Tongue (tissue), 1 donor: ENCODE measurements at regions not wholly inside any gene's neighbourhood (a gene's known extent, or its start where the extent isn't known, plus 50 kb on each side); places are given as distances from the start of the nearest gene placed in this dataset.
A peak's percentile ranks its signal among the peaks of the same experiment; 100 is the strongest.
"Not testable (repeated sequence)": the region's sequence is repeated elsewhere in the genome, so short reads cannot be mapped to it uniquely, and the experiment has no call there.

ENCODE experiments used
- DNase-seq: peaks from one replicate; pipeline ENCODE4 v3.0.0-alpha.2; 2015

DNA sequence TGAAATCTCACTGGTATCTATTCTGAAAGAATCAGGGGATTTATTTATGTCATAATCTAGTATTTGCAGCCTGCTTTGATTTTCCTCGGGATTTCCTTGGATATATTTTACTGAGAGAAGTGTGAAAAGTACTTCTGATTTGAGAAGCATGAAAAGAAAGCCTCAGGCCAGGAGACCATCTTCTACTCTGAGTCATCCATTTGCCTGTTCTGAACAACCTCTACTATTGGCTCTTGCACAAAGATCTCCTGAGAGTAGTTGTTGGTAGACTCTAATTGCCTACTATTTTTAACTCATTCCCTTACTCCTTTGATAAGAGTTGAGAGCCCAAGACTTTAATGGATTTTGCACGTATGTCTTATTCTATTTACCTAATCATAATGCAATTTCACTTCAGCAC is 318.9 kb downstream of the BCHE start:
- no peak for DNase-seq

GRCh38 chr3:165513715-165514701 is 317.8 kb upstream of the SLITRK3 start:
- DNase-seq: no peak

- no peak for DNase-seq
Measured at GRCh38 chr3:165507576-165507975, 311.4 kb upstream of the SLITRK3 start.

DNA sequence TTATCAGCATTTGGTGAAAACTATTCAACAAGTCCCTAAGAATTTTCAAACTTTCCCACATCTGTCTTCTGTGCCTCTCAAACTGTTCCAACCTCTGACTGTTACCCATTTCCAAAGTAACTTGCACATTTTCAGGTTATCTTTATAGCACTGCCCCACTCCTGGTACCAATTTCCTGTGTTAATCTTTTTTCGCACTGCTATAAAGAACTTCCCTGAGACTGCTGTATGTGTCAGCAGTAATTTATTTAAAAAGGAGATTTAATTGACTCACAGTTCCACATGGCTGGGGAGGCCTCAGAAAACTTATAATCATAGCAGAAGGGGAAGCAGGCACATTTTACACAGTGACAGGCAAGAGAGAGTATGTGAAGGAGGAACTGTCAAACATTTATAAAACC is 310.9 kb upstream of the SLITRK3 start:
- DNase-seq: no peak

GRCh38 chr3:165505657-165506056 is 309.5 kb upstream of the SLITRK3 start:
- DNase-seq: no peak

GRCh38 chr3:165504554-165504953 is 308.4 kb upstream of the SLITRK3 start:
- no peak for DNase-seq

- no peak for DNase-seq
Measured at GRCh38 chr3:165503825-165504224, 307.6 kb upstream of the SLITRK3 start.

DNA sequence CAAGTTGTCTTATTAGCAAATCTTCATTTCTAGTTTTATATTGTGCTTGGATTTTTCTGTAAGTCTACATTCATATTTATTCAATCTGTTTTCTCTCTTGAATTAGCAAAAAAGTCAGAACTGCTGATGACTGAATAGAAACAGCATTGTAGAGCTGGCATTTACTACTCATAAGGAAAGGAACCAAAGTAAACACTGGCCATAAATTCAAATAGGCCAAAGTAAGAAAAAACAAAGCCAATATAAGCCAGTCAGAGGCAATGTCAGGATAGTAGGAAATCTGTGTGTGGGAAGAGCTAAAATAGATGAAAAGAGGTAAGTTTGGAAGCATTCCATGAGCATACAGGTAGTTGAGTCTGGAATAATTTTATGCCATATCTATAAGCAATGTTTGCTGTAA is 307.2 kb upstream of the SLITRK3 start:
- DNase-seq: no peak

GRCh38 chr3:165502707-165503106 is 306.5 kb upstream of the SLITRK3 start:
- DNase-seq: no peak

- not testable (repeated sequence) for DNase-seq
Measured at GRCh38 chr3:165498742-165499141, 302.6 kb upstream of the SLITRK3 start.

DNA sequence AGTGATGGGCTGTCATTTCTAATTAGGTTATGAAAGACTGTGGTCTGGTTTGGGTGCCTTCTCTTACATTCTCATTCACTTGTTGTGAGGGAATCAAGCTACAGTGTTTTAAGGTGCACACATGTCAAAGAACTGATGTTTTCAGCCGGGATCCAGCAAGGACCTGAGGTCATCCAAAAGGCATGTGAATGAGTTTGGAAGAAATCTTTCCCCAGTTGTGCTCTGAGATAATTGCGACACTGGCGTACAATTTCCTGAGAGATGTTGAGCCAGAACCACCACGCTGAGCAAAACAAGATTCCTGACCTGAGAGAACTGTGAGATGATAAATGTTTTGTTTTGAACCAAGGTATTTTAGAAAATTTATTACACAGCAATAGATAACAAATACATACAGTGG is 295.3 kb upstream of the SLITRK3 start:
- DNase-seq: no peak

DNA sequence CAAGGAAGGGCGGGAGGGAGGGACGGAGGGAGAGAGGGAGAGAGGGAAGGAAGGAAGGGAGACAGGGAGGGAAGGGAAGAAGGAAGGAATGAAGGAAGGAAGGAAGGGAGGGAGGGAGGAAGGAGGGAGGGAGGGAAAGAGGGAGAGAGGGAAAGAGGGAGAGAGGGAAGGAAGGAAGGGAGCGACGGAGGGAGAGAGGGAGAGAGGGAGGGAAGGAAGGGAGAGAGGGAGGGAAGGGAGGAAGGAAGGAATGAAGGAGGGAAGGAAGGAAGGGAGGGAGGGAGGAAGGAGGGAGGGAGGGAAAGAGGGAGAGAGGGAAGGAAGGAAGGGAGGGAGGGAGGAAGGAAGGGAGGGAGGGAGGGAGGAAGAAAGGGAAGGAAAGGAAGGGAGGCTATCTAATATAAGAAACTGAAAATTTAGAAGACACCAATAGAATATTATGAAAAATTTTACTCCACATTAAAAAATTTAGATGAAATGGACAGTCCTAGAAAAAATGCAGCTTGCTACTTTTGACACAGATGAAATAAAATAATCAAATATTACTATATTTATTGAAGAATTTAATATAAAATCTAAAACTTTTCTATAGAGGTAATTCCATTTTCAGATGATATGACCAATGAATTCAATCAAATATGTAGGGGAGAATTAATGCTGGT is 280.3 kb upstream of the SLITRK3 start:
- DNase-seq: no peak

- DNase-seq: no peak
Measured at GRCh38 chr3:165466856-165467255, 270.7 kb upstream of the SLITRK3 start.

GRCh38 chr3:165464736-165465135 is 268.6 kb upstream of the SLITRK3 start:
- DNase-seq: no peak

DNA sequence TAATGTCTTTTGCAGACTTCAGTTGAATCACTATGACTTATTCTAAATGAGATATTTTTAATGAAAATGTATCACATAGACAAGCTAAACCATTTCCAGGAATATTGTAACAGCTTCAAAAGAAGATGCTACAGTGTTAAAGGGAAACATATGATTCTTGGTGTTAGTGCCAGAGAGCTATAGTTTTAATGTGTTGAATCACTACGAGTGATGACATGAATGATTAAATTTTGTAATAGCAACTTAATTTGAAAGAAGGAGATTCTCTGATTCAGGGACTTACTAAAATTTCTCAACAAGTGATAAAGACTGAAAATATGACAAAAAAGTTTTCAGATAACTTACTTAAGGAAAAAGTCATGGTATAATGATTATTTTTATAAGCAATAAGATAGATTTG is 267.3 kb upstream of the SLITRK3 start:
- DNase-seq: no peak

DNA sequence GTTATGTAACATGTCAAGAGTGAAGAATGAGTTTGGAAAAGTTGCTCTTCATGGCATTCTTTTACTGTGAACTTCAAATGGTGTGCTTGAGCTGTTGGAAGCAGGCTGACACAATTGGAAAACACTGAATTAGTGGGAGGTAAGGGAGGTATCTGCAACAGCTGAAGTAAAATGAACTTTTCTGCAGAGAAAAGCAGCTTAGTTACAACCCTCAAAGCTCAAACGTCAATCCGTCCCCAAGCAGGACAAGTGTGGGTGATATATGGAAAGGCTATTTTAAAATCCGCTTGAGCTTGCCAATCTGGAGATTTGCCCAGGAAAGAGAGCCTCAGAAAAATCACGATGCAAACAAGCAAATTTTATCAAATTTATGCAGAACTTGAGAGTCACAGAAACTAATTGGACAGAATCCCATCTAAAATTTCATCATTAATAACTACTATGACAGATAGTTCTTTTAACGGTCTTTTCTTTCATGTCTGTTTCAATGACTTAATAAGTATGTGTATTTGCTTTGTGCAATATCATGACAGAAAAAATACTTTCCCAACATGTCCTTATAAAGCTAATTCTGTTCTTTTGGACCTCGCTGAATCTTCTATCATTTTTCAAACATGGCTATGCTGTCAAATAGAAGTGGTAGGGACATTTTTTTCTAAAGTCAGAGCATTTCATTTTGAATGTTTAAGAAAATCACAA is 266.6 kb upstream of the SLITRK3 start:
- DNase-seq: peak; percentile 3

GRCh38 chr3:165459924-165460835 is 264.0 kb upstream of the SLITRK3 start:
- DNase-seq: no peak

- DNase-seq: no peak
Measured at GRCh38 chr3:165459111-165459510, 262.9 kb upstream of the SLITRK3 start.

DNA sequence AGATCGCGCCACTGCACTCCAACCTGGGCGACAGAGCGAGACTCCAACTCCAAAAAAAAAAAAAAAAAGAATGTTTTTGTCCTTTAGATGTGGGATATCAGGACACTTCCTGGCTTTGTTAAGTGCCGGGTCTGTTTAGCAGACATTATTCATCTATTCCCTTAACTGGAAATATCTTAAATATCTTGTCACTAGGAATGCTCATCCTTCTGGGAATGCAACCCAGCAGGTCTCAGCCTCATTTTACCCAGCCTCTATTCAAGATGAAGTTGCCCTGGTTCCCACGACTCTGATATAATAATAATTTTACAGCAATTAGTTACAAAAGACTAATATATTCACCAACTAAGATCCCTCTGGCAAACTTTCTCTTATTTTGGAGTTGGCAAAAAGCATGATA is 260.9 kb upstream of the SLITRK3 start:
- DNase-seq: no peak

GRCh38 chr3:165455793-165456192 is 259.6 kb upstream of the SLITRK3 start:
- DNase-seq: no peak

GRCh38 chr3:165455360-165455759 is 259.2 kb upstream of the SLITRK3 start:
- DNase-seq: no peak
